ENCODE measurements at regions not wholly inside any gene's neighbourhood (a gene's known extent, or its start where the extent isn't known, plus 50 kb on each side); places are given as distances from the start of the nearest gene placed in this dataset.
"Not testable (repeated sequence)": the region's sequence is repeated elsewhere in the genome, so short reads cannot be mapped to it uniquely, and the experiment has no call there.

- DNase-seq (ENCODE audit: low spot score) = no peak
Measured at GRCh38 chr1:238752327-238752726, 634.0 kb upstream of the CHRM3 start.

GRCh38 chr1:238745069-238745468 is 641.3 kb upstream of the CHRM3 start:
- DNase-seq (ENCODE audit: low spot score) = no peak

- no peak for DNase-seq (ENCODE audit: low spot score)
Measured at GRCh38 chr1:238738892-238739291, 647.5 kb upstream of the CHRM3 start.

GRCh38 chr1:238727670-238728069 is 658.7 kb upstream of the CHRM3 start:
- DNase-seq (ENCODE audit: low spot score) = no peak

GRCh38 chr1:238722812-238723211 is 663.6 kb upstream of the CHRM3 start:
- no peak for DNase-seq (ENCODE audit: low spot score)

GRCh38 chr1:238710697-238711096 is 675.7 kb upstream of the CHRM3 start:
- DNase-seq (ENCODE audit: low spot score) = no peak

- DNase-seq (ENCODE audit: low spot score) = no peak
Measured at GRCh38 chr1:238701024-238701423, 685.3 kb upstream of the CHRM3 start.

- no peak for DNase-seq (ENCODE audit: low spot score)
Measured at GRCh38 chr1:238690415-238690814, 696.0 kb upstream of the CHRM3 start.

GRCh38 chr1:238684576-238684975 is 701.8 kb upstream of the CHRM3 start:
- not testable (repeated sequence) for DNase-seq (ENCODE audit: low spot score)

- DNase-seq (ENCODE audit: low spot score) = no peak
Measured at GRCh38 chr1:238681451-238681850, 704.9 kb upstream of the CHRM3 start.

GRCh38 chr1:238681021-238681420 is 705.3 kb upstream of the CHRM3 start:
- DNase-seq (ENCODE audit: low spot score) = no peak

- DNase-seq (ENCODE audit: low spot score) = no peak
Measured at GRCh38 chr1:238677567-238677966, 708.8 kb upstream of the CHRM3 start.

GRCh38 chr1:238675221-238675620 is 711.1 kb upstream of the CHRM3 start:
- DNase-seq (ENCODE audit: low spot score) = no peak

- no peak for DNase-seq (ENCODE audit: low spot score)
Measured at GRCh38 chr1:238674316-238674715, 712.1 kb upstream of the CHRM3 start.

- no peak for DNase-seq (ENCODE audit: low spot score)
Measured at GRCh38 chr1:238673561-238673960, 712.8 kb upstream of the CHRM3 start.

GRCh38 chr1:238672806-238673205 is 713.6 kb upstream of the CHRM3 start:
- no peak for DNase-seq (ENCODE audit: low spot score)

GRCh38 chr1:238672262-238672661 is 714.1 kb upstream of the CHRM3 start:
- DNase-seq (ENCODE audit: low spot score) = no peak

GRCh38 chr1:238664139-238664538 is 722.2 kb upstream of the CHRM3 start:
- DNase-seq (ENCODE audit: low spot score) = no peak

GRCh38 chr1:238660849-238661248 is 725.5 kb upstream of the CHRM3 start:
- DNase-seq (ENCODE audit: low spot score) = no peak

- no peak for DNase-seq (ENCODE audit: low spot score)
Measured at GRCh38 chr1:238658763-238659162, 727.6 kb upstream of the CHRM3 start.

- no peak for DNase-seq (ENCODE audit: low spot score)
Measured at GRCh38 chr1:238653693-238654321, 732.6 kb upstream of the CHRM3 start.

- no peak for DNase-seq (ENCODE audit: low spot score)
Measured at GRCh38 chr1:238652346-238652968, 733.9 kb upstream of the CHRM3 start.

- no peak for DNase-seq (ENCODE audit: low spot score)
Measured at GRCh38 chr1:238649200-238649599, 737.2 kb upstream of the CHRM3 start.

GRCh38 chr1:238648751-238649150 is 737.6 kb upstream of the CHRM3 start:
- no peak for DNase-seq (ENCODE audit: low spot score)
